Astrocyte of the spinal cord (primary cell): ENCODE measurements at regions not wholly inside any gene's neighbourhood (a gene's known extent, or its start where the extent isn't known, plus 50 kb on each side); places are given as distances from the start of the nearest gene placed in this dataset.
A peak's percentile ranks its signal among the peaks of the same experiment; 100 is the strongest.

Experiments
- DNase-seq: peaks from one replicate; pipeline ENCODE4 v3.0.0; 2011; ENCODE audit warnings: low read depth, low spot score
- H3K4me3 ChIP-seq: 2 replicates; pipeline ENCODE4 v1.5.1; 2011; ENCODE audit warnings: low read depth, mild to moderate bottlenecking, low read length, moderate library complexity
- CTCF ChIP-seq: IDR thresholded peaks from 2 replicates; pipeline ENCODE4 v1.5.1; 2012; ENCODE audit warnings: low read depth, mild to moderate bottlenecking, low read length, inconsistent platforms
- in situ Hi-C: cut with HindIII; loops from 2 replicates; pipeline ENCODE4 v1.10.0; 2017; ENCODE audit warnings: low sequenced_read_pairs

- no peak for TF ChIP-seq CTCF
- in situ Hi-C loops: no loop called here
- DNase-seq: peak; percentile 63
- no peak overlapping the region for H3K4me3 ChIP-seq
Observed at GRCh38 chr11:27902981-27903624, 202.8 kb upstream of the BDNF start.

GRCh38 chr11:27898166-27898565 is 197.9 kb upstream of the BDNF start:
- H3K4me3 ChIP-seq: no peak overlapping the region
- in situ Hi-C loops: no loop called here
- no peak for DNase-seq
- TF ChIP-seq CTCF: no peak

- TF ChIP-seq CTCF: no peak
- H3K4me3 ChIP-seq: no peak overlapping the region
- DNase-seq: no peak
- in situ Hi-C loops: no loop called here
Observed at GRCh38 chr11:27896096-27896495, 195.8 kb upstream of the BDNF start.

- no peak for TF ChIP-seq CTCF
- in situ Hi-C loops: no loop called here
- DNase-seq: no peak
- H3K4me3 ChIP-seq: no peak overlapping the region
Observed at GRCh38 chr11:27894552-27894951, 194.3 kb upstream of the BDNF start.

GRCh38 chr11:27886857-27887256 is 186.6 kb upstream of the BDNF start:
- H3K4me3 ChIP-seq: no peak overlapping the region
- TF ChIP-seq CTCF: no peak
- in situ Hi-C loops: no loop called here
- DNase-seq: no peak

- TF ChIP-seq CTCF: no peak
- in situ Hi-C loops: no loop called here
- H3K4me3 ChIP-seq: no peak overlapping the region
- DNase-seq: peak; percentile 16
Observed at GRCh38 chr11:27882066-27882697, 181.9 kb upstream of the BDNF start.
